ENCODE measurements at regions not wholly inside any gene's neighbourhood (a gene's known extent, or its start where the extent isn't known, plus 50 kb on each side); places are given as distances from the start of the nearest gene placed in this dataset.

DNA sequence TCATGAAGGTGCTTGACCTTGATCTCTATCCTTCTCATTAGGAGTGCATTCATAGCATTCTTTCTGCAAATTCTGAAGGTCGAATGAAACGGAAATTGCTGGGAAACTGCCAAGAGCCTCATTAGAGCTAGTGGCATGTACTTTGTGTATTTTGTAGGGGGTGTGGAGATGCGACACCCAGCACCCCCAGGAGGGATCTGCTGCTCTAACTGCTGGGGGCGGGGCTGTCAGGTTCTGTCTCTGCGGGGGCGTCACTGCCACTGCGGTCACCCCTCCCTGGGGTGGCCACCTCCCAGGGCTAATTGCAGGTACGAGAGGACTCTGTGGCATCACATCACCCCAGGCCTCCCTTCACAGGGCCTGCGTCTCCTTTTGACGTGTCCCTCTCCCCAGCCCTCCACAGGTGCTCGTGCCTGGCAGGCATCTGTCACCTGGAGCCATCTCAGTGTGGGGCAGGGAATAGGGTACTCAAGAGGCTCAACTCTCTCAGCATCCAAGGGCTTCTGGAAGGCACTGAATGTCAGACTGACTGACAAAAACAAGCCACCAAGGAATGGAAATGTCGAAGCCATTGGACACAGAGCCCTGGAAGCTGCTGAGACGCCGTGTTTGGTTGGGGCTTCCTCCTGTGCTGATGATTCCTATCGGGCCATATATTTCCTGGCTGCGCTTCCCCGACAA, 151.1 kb downstream of the ACTR3B start:
- no peak for DNase-seq (ENCODE audit: low spot score in 2 of 2)
- no peak overlapping the region for H3K27ac ChIP-seq
- intact Hi-C loops (cut with DNase I; ENCODE audit: low total_unique reads), result no loop called here

GRCh38 chr7:152911226-152911560, 151.6 kb downstream of the ACTR3B start:
- H3K4me1 ChIP-seq, result no peaks in the 10 kb centered on the region
- no peaks in the 10 kb centered on the region for H3K9me3 ChIP-seq
- no peaks in the 10 kb centered on the region for H3K27me3 ChIP-seq
- intact Hi-C loops (cut with DNase I; ENCODE audit: low total_unique reads), result no loop called here
- DNase-seq (ENCODE audit: low spot score in 2 of 2), result no peak
- no peaks in the 10 kb centered on the region for H3K36me3 ChIP-seq
- H3K27ac ChIP-seq, result no peak overlapping the region
- H3K4me3 ChIP-seq, result no peak overlapping the region
- TF ChIP-seq POLR2AphosphoS5 (IDR thresholded peaks at IDR 0.05) (no peak), POLR2A (IDR thresholded peaks at IDR 0.05) (no peak)
- TF ChIP-seq, protein P1, sequence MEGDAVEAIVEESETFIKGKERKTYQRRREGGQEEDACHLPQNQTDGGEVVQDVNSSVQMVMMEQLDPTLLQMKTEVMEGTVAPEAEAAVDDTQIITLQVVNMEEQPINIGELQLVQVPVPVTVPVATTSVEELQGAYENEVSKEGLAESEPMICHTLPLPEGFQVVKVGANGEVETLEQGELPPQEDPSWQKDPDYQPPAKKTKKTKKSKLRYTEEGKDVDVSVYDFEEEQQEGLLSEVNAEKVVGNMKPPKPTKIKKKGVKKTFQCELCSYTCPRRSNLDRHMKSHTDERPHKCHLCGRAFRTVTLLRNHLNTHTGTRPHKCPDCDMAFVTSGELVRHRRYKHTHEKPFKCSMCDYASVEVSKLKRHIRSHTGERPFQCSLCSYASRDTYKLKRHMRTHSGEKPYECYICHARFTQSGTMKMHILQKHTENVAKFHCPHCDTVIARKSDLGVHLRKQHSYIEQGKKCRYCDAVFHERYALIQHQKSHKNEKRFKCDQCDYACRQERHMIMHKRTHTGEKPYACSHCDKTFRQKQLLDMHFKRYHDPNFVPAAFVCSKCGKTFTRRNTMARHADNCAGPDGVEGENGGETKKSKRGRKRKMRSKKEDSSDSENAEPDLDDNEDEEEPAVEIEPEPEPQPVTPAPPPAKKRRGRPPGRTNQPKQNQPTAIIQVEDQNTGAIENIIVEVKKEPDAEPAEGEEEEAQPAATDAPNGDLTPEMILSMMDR (IDR thresholded peaks at IDR 0.05), result no peak

More for the DNA sequence above, 151.1 kb downstream of the ACTR3B start:
- TF ChIP-seq, protein P1 (IDR thresholded peaks at IDR 0.05), result no peak
- no peak for TF ChIP-seq POLR2AphosphoS5 (IDR thresholded peaks at IDR 0.05)
- TF ChIP-seq POLR2A (IDR thresholded peaks at IDR 0.05), result no peak
- Histone ChIP-seq H3K4me3 (no peak overlapping the region), H3K27me3 (no peaks in the 10 kb centered on the region), H3K4me1 (no peaks in the 10 kb centered on the region), H3K36me3 (no peaks in the 10 kb centered on the region), H3K9me3 (no peaks in the 10 kb centered on the region)

DNA sequence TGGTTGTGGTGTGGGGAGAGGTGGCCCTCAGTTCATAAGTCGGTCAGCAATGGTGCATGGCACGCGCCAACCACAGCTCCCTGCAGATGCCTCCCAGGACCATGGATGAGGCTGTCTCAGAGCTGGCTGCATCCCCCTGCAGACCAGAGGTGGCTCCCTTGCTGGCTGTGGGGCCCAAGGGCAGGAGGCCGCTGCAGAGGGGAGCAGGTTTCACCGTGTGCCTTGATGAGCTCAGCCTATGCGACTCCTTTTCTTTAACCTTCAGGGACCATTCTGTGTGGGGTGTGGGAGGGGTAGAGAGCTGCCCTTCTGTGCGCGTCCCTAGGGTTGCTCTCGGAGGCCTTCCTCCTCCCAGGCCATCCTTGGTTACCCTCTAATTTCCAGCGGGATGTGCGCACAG, 152.4 kb downstream of the ACTR3B start:
- no peaks in the 10 kb centered on the region for H3K4me1 ChIP-seq
- H3K36me3 ChIP-seq, result no peaks in the 10 kb centered on the region
- intact Hi-C loops (cut with DNase I; ENCODE audit: low total_unique reads), result no loop called here
- TF ChIP-seq, protein P1 (IDR thresholded peaks at IDR 0.05), result no peak
- no peak for TF ChIP-seq POLR2A (IDR thresholded peaks at IDR 0.05)
- no peak for TF ChIP-seq POLR2AphosphoS5 (IDR thresholded peaks at IDR 0.05)
- no peaks in the 10 kb centered on the region for H3K9me3 ChIP-seq
- no peak for DNase-seq (ENCODE audit: low spot score in 2 of 2)
- H3K4me3 ChIP-seq, result no peak overlapping the region
- H3K27me3 ChIP-seq, result no peaks in the 10 kb centered on the region
- H3K27ac ChIP-seq, result no peak overlapping the region

DNA sequence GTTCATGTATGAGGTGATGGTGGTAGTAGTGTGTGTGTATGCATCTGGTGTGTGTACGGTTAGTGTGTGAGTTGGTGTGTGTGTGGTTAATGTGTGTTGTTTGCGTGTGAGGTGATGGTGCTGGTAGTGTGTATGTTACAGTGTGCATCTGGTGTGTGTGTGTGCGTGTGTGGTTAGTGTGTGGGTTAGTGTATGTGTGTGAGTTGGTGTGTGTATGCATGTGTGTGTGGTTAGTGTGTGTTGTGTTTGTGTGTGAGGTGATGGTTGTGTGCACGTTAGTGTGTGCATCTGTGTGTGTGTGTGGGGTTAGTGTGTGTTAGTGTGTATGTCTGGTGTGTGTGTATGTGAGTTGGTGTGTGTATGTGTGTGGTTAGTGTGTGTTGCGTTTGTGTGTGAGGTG, 153.0 kb downstream of the ACTR3B start:
- Histone ChIP-seq H3K4me3 (no peak overlapping the region), H3K27ac (no peak overlapping the region), H3K36me3 (no peaks in the 10 kb centered on the region), H3K9me3 (no peaks in the 10 kb centered on the region), H3K4me1 (no peaks in the 10 kb centered on the region), H3K27me3 (no peaks in the 10 kb centered on the region)
- intact Hi-C loops (cut with DNase I; ENCODE audit: low total_unique reads), result no loop called here
- TF ChIP-seq POLR2AphosphoS5 (IDR thresholded peaks at IDR 0.05), result no peak
- TF ChIP-seq, protein P1 (IDR thresholded peaks at IDR 0.05), result no peak
- no peak for TF ChIP-seq POLR2A (IDR thresholded peaks at IDR 0.05)
- DNase-seq (ENCODE audit: low spot score in 2 of 2), result no peak

DNA sequence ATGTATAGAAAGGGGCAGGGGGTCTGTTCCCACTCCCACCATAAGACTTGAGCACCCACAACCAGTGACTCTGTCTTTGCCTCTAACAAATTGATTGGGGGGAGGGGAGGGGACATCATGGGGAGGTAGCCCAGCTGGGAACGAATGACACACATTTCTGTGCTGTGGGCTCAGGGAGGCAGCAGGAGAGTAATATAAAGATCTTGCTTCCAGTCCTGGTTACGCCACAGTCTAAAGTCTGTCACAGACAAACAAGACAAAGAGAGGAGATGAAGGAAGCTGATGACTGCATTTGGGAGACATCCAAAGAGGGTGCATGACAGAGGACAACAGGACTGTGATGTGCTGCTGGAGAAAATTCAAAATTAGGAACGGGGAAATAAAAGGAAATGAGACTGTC, 153.9 kb downstream of the ACTR3B start:
- Histone ChIP-seq H3K27ac (no peak overlapping the region), H3K27me3 (no peaks in the 10 kb centered on the region), H3K36me3 (no peaks in the 10 kb centered on the region), H3K4me3 (no peak overlapping the region), H3K9me3 (peaks cover 0 to 5% of the 10 kb centered on the region in 2 donors), H3K4me1 (no peaks in the 10 kb centered on the region)
- intact Hi-C loops (cut with DNase I; ENCODE audit: low total_unique reads), result no loop called here
- DNase-seq (ENCODE audit: low spot score in 2 of 2), result no peak
- TF ChIP-seq POLR2A (IDR thresholded peaks at IDR 0.05), result no peak
- no peak for TF ChIP-seq POLR2AphosphoS5 (IDR thresholded peaks at IDR 0.05)
- TF ChIP-seq, protein P1 (IDR thresholded peaks at IDR 0.05), result no peak
